ENCODE measurements at regions not wholly inside any gene's neighbourhood (a gene's known extent, or its start where the extent isn't known, plus 50 kb on each side); places are given as distances from the start of the nearest gene placed in this dataset.

DNA sequence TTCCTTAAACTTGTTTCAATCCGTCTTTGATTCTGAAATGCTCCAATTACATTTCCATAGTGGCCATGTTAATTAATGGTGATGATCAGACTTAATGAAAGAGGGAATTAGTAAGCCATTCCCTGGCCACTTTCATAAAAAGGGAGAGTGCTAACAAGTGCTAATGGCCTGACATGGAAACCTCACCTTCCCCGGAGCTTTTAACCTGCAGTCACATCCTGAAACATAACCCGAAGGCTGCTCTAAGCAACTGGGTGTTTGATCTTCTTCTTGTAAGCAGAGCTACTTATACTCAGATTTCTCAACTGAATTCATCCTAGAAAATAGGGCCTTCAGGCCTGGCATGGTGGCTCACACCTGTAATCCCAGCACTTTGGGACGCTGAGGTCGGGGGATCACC lies 67.1 kb upstream of the ZMYND8 start:
- no peak overlapping the region for H3K4me3 ChIP-seq (ENCODE audit: low read depth in 1 of 3, low read length in 3 of 3)
- peaks cover 5 to 15% (median 9%) of the 10 kb centered on the region in 4 donors for H3K9me3 ChIP-seq (ENCODE audit: control insufficient read depth in 4 of 4, low read length in 3 of 4)
- H3K36me3 ChIP-seq (ENCODE audit: control insufficient read depth in 4 of 4, insufficient read depth in 3 of 4, low read depth in 1 of 4, low read length in 3 of 4) = no peaks in the 10 kb centered on the region
- H3K27ac ChIP-seq (ENCODE audit: low read depth in 1 of 2, low read length in 2 of 2) = no peak overlapping the region
- 95% methylated on average over 5 of the region's 5 CpGs for WGBS
- no peaks in the 10 kb centered on the region for H3K4me1 ChIP-seq (ENCODE audit: control insufficient read depth in 4 of 4, insufficient read depth in 4 of 4, low read length in 3 of 4)
- H3K9ac ChIP-seq (ENCODE audit: low read depth in 1 of 2, low read length in 2 of 2) = no peak overlapping the region
- H3K27me3 ChIP-seq (ENCODE audit: control insufficient read depth in 4 of 4, insufficient read depth in 4 of 4, low read length in 3 of 4) = no peaks in the 10 kb centered on the region
- TF ChIP-seq EGR1 (IDR thresholded peaks at IDR 0.05; ENCODE audit: low read depth in 2 of 2) = no peak
- TF ChIP-seq JUND (IDR thresholded peaks at IDR 0.05) = no peak
- no peak for TF ChIP-seq FOXA1 (IDR thresholded peaks at IDR 0.05)
- no peak for TF ChIP-seq RXRA (IDR thresholded peaks at IDR 0.05)
- no peak for TF ChIP-seq FOXA2 (IDR thresholded peaks at IDR 0.05)
- no peak for TF ChIP-seq TAF1 (conservative IDR thresholded peaks at IDR 0.05)
- TF ChIP-seq, protein P1, sequence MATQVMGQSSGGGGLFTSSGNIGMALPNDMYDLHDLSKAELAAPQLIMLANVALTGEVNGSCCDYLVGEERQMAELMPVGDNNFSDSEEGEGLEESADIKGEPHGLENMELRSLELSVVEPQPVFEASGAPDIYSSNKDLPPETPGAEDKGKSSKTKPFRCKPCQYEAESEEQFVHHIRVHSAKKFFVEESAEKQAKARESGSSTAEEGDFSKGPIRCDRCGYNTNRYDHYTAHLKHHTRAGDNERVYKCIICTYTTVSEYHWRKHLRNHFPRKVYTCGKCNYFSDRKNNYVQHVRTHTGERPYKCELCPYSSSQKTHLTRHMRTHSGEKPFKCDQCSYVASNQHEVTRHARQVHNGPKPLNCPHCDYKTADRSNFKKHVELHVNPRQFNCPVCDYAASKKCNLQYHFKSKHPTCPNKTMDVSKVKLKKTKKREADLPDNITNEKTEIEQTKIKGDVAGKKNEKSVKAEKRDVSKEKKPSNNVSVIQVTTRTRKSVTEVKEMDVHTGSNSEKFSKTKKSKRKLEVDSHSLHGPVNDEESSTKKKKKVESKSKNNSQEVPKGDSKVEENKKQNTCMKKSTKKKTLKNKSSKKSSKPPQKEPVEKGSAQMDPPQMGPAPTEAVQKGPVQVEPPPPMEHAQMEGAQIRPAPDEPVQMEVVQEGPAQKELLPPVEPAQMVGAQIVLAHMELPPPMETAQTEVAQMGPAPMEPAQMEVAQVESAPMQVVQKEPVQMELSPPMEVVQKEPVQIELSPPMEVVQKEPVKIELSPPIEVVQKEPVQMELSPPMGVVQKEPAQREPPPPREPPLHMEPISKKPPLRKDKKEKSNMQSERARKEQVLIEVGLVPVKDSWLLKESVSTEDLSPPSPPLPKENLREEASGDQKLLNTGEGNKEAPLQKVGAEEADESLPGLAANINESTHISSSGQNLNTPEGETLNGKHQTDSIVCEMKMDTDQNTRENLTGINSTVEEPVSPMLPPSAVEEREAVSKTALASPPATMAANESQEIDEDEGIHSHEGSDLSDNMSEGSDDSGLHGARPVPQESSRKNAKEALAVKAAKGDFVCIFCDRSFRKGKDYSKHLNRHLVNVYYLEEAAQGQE (IDR thresholded peaks at IDR 0.05) = no peak
- TF ChIP-seq NR2F2 (IDR thresholded peaks at IDR 0.05) = no peak
- no peak for TF ChIP-seq HNF4G (IDR thresholded peaks at IDR 0.05)
- no peak for TF ChIP-seq RAD21 (IDR thresholded peaks at IDR 0.05)
- no peak for TF ChIP-seq SP1 (IDR thresholded peaks at IDR 0.05)
- TF ChIP-seq, protein P2, sequence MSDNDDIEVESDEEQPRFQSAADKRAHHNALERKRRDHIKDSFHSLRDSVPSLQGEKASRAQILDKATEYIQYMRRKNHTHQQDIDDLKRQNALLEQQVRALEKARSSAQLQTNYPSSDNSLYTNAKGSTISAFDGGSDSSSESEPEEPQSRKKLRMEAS (IDR thresholded peaks at IDR 0.05) = no peak
- TF ChIP-seq GABPA (IDR thresholded peaks at IDR 0.05 in 1 of 2, conservative IDR thresholded peaks at IDR 0.05 in 1 of 2) = no peak
- TF ChIP-seq, protein P3, sequence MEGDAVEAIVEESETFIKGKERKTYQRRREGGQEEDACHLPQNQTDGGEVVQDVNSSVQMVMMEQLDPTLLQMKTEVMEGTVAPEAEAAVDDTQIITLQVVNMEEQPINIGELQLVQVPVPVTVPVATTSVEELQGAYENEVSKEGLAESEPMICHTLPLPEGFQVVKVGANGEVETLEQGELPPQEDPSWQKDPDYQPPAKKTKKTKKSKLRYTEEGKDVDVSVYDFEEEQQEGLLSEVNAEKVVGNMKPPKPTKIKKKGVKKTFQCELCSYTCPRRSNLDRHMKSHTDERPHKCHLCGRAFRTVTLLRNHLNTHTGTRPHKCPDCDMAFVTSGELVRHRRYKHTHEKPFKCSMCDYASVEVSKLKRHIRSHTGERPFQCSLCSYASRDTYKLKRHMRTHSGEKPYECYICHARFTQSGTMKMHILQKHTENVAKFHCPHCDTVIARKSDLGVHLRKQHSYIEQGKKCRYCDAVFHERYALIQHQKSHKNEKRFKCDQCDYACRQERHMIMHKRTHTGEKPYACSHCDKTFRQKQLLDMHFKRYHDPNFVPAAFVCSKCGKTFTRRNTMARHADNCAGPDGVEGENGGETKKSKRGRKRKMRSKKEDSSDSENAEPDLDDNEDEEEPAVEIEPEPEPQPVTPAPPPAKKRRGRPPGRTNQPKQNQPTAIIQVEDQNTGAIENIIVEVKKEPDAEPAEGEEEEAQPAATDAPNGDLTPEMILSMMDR (IDR thresholded peaks at IDR 0.05; ENCODE audit: low read depth, low read length, missing input control) = no peak
- DNase-seq (ENCODE audit: low spot score) = no peak

DNA sequence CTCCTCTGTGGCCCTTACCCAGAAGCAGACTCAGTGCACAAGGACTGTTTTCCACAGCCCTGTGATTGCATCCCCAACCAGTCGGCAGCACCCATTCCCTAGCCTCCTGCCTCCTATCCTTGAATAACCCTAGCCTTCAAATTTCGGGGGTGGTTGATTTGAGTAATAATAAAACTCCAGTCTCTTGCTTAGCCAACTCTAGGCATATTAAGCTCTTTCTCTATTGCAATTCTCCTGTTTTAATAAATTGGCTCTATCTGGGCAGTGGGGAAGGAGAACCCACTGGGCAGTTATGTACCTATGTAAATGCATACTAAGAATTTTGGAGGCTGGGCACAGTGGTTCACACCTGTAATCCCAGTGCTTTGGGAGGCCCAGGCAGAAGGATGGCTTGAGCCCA lies 70.6 kb upstream of the ZMYND8 start:
- Histone ChIP-seq H3K4me1 (ENCODE audit: control insufficient read depth in 4 of 4, insufficient read depth in 4 of 4, low read length in 3 of 4) (no peaks in the 10 kb centered on the region), H3K9ac (ENCODE audit: low read depth in 1 of 2, low read length in 2 of 2) (no peak overlapping the region), H3K9me3 (ENCODE audit: control insufficient read depth in 4 of 4, low read length in 3 of 4) (peaks cover 5 to 15% (median 9%) of the 10 kb centered on the region in 4 donors), H3K36me3 (ENCODE audit: control insufficient read depth in 4 of 4, insufficient read depth in 3 of 4, low read depth in 1 of 4, low read length in 3 of 4) (no peaks in the 10 kb centered on the region), H3K4me3 (ENCODE audit: low read depth in 1 of 3, low read length in 3 of 3) (no peak overlapping the region), H3K27me3 (ENCODE audit: control insufficient read depth in 4 of 4, insufficient read depth in 4 of 4, low read length in 3 of 4) (no peaks in the 10 kb centered on the region), H3K27ac (ENCODE audit: low read depth in 1 of 2, low read length in 2 of 2) (no peak overlapping the region)
- no peak for TF ChIP-seq JUND (IDR thresholded peaks at IDR 0.05)
- no peak for TF ChIP-seq HNF4A (conservative IDR thresholded peaks at IDR 0.05)
- TF ChIP-seq, protein P1 (IDR thresholded peaks at IDR 0.05) = no peak
- TF ChIP-seq TAF1 (conservative IDR thresholded peaks at IDR 0.05) = no peak
- no peak for TF ChIP-seq SP1 (IDR thresholded peaks at IDR 0.05)
- no peak for TF ChIP-seq NR2F2 (IDR thresholded peaks at IDR 0.05)
- no peak for TF ChIP-seq RXRA (IDR thresholded peaks at IDR 0.05)
- no peak for TF ChIP-seq RAD21 (IDR thresholded peaks at IDR 0.05)
- TF ChIP-seq, protein P2 (IDR thresholded peaks at IDR 0.05) = no peak
- 91% methylated on average over 2 of the region's 2 CpGs for WGBS
- DNase-seq (ENCODE audit: low spot score) = no peak

All from liver (tissue), 8 donors.